ENCODE measurements at regions not wholly inside any gene's neighbourhood (a gene's known extent, or its start where the extent isn't known, plus 50 kb on each side); places are given as distances from the start of the nearest gene placed in this dataset.
"Not testable (repeated sequence)": the region's sequence is repeated elsewhere in the genome, so short reads cannot be mapped to it uniquely, and the experiment has no call there.

DNA sequence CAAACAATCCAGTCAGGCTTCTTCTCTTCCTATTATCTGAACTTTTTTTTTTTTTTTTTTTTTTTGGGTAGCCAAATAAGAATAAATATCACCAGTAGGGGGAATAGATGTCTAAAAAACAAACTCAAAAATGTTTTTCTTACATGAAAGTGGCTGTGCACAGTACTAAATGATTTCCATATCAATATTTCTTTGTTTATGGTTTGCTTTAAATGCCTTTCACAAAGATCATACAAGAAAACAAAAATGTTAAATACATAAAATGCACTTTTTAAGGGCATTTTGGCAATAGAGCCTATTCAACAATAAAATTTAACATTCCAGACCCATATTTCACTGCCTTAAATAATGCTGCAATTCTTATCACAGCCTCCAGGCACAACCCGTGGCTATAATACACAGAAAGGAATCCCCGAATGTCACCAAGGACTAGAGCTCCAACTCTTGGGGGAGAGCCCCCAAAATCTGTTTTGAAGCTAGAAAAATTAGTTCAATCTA lies 91.1 kb upstream of the TBCA start:
- Histone ChIP-seq H3K9me3 (no peaks in the 10 kb centered on the region), H3K4me1 (ENCODE audit: low read depth) (no peaks in the 10 kb centered on the region), H3K36me3 (ENCODE audit: low read depth) (no peaks in the 10 kb centered on the region), H3K4me3 (no peak overlapping the region)
- intact Hi-C loops (cut with DNase I, micrococcal nuclease), result no loop called here
- ATAC-seq (no peak), DNase-seq (no peak)
- TF ChIP-seq, protein P1, sequence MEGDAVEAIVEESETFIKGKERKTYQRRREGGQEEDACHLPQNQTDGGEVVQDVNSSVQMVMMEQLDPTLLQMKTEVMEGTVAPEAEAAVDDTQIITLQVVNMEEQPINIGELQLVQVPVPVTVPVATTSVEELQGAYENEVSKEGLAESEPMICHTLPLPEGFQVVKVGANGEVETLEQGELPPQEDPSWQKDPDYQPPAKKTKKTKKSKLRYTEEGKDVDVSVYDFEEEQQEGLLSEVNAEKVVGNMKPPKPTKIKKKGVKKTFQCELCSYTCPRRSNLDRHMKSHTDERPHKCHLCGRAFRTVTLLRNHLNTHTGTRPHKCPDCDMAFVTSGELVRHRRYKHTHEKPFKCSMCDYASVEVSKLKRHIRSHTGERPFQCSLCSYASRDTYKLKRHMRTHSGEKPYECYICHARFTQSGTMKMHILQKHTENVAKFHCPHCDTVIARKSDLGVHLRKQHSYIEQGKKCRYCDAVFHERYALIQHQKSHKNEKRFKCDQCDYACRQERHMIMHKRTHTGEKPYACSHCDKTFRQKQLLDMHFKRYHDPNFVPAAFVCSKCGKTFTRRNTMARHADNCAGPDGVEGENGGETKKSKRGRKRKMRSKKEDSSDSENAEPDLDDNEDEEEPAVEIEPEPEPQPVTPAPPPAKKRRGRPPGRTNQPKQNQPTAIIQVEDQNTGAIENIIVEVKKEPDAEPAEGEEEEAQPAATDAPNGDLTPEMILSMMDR (IDR thresholded peaks at IDR 0.05), result no peak

- H3K4me1 ChIP-seq (ENCODE audit: low read depth), result no peaks in the 10 kb centered on the region
- ATAC-seq (no peak), DNase-seq (no peak)
- intact Hi-C loops (cut with DNase I, micrococcal nuclease), result no loop called here
- no peaks in the 10 kb centered on the region for H3K36me3 ChIP-seq (ENCODE audit: low read depth)
- TF ChIP-seq, protein P1 (IDR thresholded peaks at IDR 0.05), result no peak
- no peak overlapping the region for H3K4me3 ChIP-seq
- H3K9me3 ChIP-seq, result no peaks in the 10 kb centered on the region
Measured at GRCh38 chr5:77866198-77866597, 90.1 kb upstream of the TBCA start.

DNA sequence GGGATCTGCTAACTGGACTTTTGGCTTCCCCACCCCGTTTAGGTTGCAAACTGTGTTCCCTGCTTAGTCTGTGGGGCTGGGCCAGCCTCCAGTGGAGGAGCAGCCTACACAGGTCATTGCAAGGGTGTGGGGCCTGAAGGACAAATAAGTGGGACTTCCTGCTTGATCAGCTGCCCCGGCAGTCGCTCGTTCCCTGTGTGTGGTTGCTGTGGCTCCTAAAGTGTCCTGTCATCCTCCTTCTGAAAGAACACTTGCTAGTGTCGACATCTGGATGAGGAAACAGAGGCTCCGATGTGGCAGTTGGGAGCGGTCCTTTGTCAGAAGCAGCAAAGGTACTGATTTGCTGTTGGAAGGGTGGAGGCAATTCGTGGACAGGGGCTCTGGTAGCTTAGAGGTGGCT lies 88.9 kb upstream of the TBCA start:
- H3K36me3 ChIP-seq (ENCODE audit: low read depth), result no peaks in the 10 kb centered on the region
- H3K4me1 ChIP-seq (ENCODE audit: low read depth), result no peaks in the 10 kb centered on the region
- ATAC-seq (peak; percentile 20), DNase-seq (no peak)
- H3K4me3 ChIP-seq, result no peak overlapping the region
- no peaks in the 10 kb centered on the region for H3K9me3 ChIP-seq
- TF ChIP-seq, protein P1 (IDR thresholded peaks at IDR 0.05), result no peak
- intact Hi-C loops (cut with DNase I, micrococcal nuclease), result no loop called here

DNA sequence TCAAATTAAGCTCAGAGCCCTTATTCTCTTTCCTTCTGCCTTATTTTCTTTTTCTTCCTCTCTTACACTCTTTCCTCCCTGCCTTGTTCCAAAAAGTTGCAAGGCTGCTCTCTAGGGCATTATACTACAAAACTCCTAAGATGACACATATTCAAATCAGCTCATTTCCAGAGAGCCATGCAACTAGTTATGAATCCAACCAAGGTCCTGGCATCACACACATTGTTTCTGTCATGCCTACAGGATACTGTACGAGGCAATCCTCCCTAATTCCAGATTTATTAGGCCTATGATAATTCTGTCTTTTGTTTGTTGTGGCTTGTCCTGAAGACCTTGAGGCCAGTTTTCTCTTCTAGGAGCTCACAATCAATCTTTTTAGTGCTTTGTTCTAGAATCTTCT lies 87.0 kb upstream of the TBCA start:
- no peaks in the 10 kb centered on the region for H3K4me1 ChIP-seq (ENCODE audit: low read depth)
- no peaks in the 10 kb centered on the region for H3K9me3 ChIP-seq
- intact Hi-C loops (cut with DNase I, micrococcal nuclease), result no loop called here
- DNase-seq, result no peak
- no peaks in the 10 kb centered on the region for H3K36me3 ChIP-seq (ENCODE audit: low read depth)
- TF ChIP-seq, protein P1 (IDR thresholded peaks at IDR 0.05), result no peak
- ATAC-seq, result no peak
- H3K4me3 ChIP-seq, result no peak overlapping the region

DNA sequence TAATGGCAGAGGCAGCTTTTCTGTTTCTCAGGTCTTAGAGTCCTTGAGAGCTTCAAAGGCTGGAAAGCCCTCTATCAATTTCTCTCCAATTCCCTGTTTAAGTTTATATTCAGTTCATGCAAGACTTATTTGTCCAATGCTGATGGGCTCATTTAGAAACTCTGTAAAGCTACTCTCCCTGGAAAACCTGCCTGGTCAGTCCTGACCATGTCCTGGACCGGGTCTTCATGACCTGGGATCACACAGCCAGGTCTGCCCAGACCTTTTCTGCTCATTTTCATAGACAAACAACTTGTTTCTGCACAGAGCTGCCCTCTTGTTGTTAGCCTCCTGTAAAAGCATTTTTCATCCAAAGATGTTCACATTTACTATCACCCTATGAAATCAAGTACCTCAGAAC lies 85.4 kb upstream of the TBCA start:
- Histone ChIP-seq H3K36me3 (ENCODE audit: low read depth) (no peaks in the 10 kb centered on the region), H3K4me3 (no peak overlapping the region), H3K4me1 (ENCODE audit: low read depth) (no peaks in the 10 kb centered on the region), H3K9me3 (no peaks in the 10 kb centered on the region)
- DNase-seq, result no peak
- no peak for ATAC-seq
- TF ChIP-seq, protein P1 (IDR thresholded peaks at IDR 0.05), result no peak
- intact Hi-C loops (cut with DNase I, micrococcal nuclease), result no loop called here

- intact Hi-C loops (cut with DNase I, micrococcal nuclease), result no loop called here
- no peak for ATAC-seq
- TF ChIP-seq, protein P1 (IDR thresholded peaks at IDR 0.05), result no peak
- Histone ChIP-seq H3K4me3 (no peak overlapping the region), H3K36me3 (ENCODE audit: low read depth) (no peaks in the 10 kb centered on the region), H3K9me3 (no peaks in the 10 kb centered on the region), H3K4me1 (ENCODE audit: low read depth) (no peaks in the 10 kb centered on the region)
- DNase-seq, result no peak
Measured at GRCh38 chr5:77859306-77859705, 83.2 kb upstream of the TBCA start.

DNA sequence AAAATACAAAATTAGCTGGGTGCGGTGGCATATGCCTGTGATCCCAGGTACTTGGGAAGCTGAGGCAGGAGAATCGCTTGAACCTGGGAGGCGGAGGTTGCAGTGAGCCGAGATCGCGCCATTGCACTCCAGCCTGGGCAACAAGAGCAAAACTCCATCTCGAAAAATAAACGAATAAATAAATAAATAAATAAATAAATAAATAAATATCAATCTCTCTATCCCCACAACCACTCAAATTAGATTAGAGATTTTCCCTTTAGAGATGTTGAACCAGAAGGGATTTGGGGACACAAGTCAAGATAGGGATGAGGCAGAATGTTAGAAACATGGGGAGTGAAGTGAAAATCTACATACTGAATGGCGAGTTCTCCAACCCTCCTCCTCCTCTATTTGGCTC lies 82.5 kb upstream of the TBCA start:
- intact Hi-C loops (cut with DNase I, micrococcal nuclease); H3K4me3 ChIP-seq; H3K36me3 ChIP-seq (ENCODE audit: low read depth); ATAC-seq; DNase-seq; H3K9me3 ChIP-seq; H3K4me1 ChIP-seq (ENCODE audit: low read depth): not testable (repeated sequence)
